K562 (cell line): ENCODE measurements at regions not wholly inside any gene's neighbourhood (a gene's known extent, or its start where the extent isn't known, plus 50 kb on each side); places are given as distances from the start of the nearest gene placed in this dataset.
"Not testable (repeated sequence)": the region's sequence is repeated elsewhere in the genome, so short reads cannot be mapped to it uniquely, and the experiment has no call there.

Experiments used
- FOXK2 ChIP-seq, 2 experiments: fragments of 450-650 bp; IDR thresholded peaks in 1 of 2; conservative IDR thresholded peaks in 1 of 2; 2 replicates each; pipeline ENCODE4 v1.6.1; 2016; ENCODE audit warnings: low read depth in 2 of 2, mild to moderate bottlenecking in 1 of 2
- GATA2 ChIP-seq: sonication (generic); formaldehyde crosslinking; IDR thresholded peaks from 2 replicates; pipeline ENCODE4 v1.4.0; 2020; ENCODE audit warnings: mild to moderate bottlenecking, missing genetic modification reagents
- JUN ChIP-seq, 2 experiments: sonication (generic) in 1 of 2; formaldehyde crosslinking in 1 of 2; IDR thresholded peaks; 2 replicates each; pipeline versions ENCODE4 v1.6.1 to v1.8.0; 2012 to 2022; ENCODE audit warnings: borderline replicate concordance in 2 of 2, mild to moderate bottlenecking in 2 of 2, improper control_type of control experiment in 1 of 2, low read depth in 1 of 2, low read length in 1 of 2, missing genetic modification reagents in 1 of 2
- NFYB ChIP-seq: IDR thresholded peaks from 2 replicates; pipeline ENCODE4 v1.6.1; 2011; ENCODE audit warnings: mild to moderate bottlenecking, moderate library complexity; ENCODE audit not compliant: insufficient read length; ENCODE audit errors: extremely low read depth
- POLR2A ChIP-seq: fragments of 450-650 bp; conservative IDR thresholded peaks from 2 replicates; pipeline ENCODE4 v1.6.1; 2016
- POLR2AphosphoS5 ChIP-seq: IDR thresholded peaks from 2 replicates; pipeline ENCODE4 v1.6.1; 2011; ENCODE audit warnings: mild to moderate bottlenecking, low read depth, low read length, moderate library complexity; ENCODE audit not compliant: control insufficient read depth, insufficient read depth
- TAF1 ChIP-seq: IDR thresholded peaks from 2 replicates; pipeline ENCODE4 v1.6.1; 2011; ENCODE audit warnings: mild to moderate bottlenecking, low read length, moderate library complexity; ENCODE audit not compliant: insufficient read depth, control insufficient read depth, severe bottlenecking; ENCODE audit errors: extremely low read depth
- ZBTB7A ChIP-seq: IDR thresholded peaks from 2 replicates; pipeline ENCODE4 v1.6.1; 2011; ENCODE audit warnings: low read depth, mild to moderate bottlenecking, low read length, moderate library complexity, borderline replicate concordance; ENCODE audit not compliant: control insufficient read depth
- TF ChIP-seq, protein P1 (sequence below), 2 experiments: IDR thresholded peaks; 2 replicates each; pipeline ENCODE4 v1.6.1; 2011; ENCODE audit warnings: borderline replicate concordance in 1 of 2, control low read depth in 1 of 2, low read depth in 1 of 2, low read length in 1 of 2, mild to moderate bottlenecking in 1 of 2, mixed read lengths in 1 of 2, moderate library complexity in 1 of 2; ENCODE audit not compliant: insufficient read depth in 1 of 2, insufficient read length in 1 of 2, poor library complexity in 1 of 2, severe bottlenecking in 1 of 2; ENCODE audit errors: extremely low read depth in 1 of 2
- TF ChIP-seq, protein P2 (sequence below): fragments of 450-650 bp; IDR thresholded peaks from 2 replicates; pipeline ENCODE4 v1.6.1; 2016; ENCODE audit warnings: antibody characterized with exemption
- TF ChIP-seq, protein P3 (sequence below), 3 experiments: IDR thresholded peaks in 2 of 3; conservative IDR thresholded peaks in 1 of 3; 2 replicates each; pipeline ENCODE4 v1.5.1; 2011 to 2012; ENCODE audit warnings: low read length in 3 of 3, mild to moderate bottlenecking in 3 of 3, control low read depth in 2 of 3, improper control_type of control experiment in 1 of 3, inconsistent platforms in 1 of 3, low read depth in 1 of 3, mixed read lengths in 1 of 3, moderate library complexity in 1 of 3; ENCODE audit not compliant: insufficient read depth in 2 of 3
- TF ChIP-seq, protein P4 (sequence below): sonication (generic); formaldehyde crosslinking; IDR thresholded peaks from 2 replicates; pipeline ENCODE4 v1.8.1; 2023; ENCODE audit warnings: missing genetic modification reagents, mild to moderate bottlenecking, borderline replicate concordance
- TF ChIP-seq, protein P5 (sequence below): sonication (generic); formaldehyde crosslinking; IDR thresholded peaks from 2 replicates; pipeline ENCODE4 v1.8.1; 2023; ENCODE audit warnings: mild to moderate bottlenecking, missing genetic modification reagents

DNA sequence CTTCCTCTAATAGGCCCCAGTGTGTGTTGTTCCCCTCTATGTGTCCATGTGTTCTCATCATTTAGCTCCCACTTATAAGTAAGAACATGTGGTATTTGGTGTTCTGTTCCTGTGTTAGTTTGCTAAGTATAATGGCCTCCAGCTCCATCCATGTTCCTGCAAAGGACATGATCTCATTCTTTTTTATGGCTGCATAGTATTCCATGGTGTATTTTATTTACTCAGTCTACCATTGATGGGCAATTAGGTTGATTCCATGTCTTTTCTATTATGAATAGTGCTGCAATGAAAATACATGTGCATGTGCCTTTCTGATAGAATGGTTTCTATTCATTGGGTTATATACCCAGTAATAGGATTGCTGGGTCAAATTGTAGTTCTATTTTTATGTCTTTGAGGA, 394.2 kb upstream of the MTPN start:
- TF ChIP-seq, protein P1, sequence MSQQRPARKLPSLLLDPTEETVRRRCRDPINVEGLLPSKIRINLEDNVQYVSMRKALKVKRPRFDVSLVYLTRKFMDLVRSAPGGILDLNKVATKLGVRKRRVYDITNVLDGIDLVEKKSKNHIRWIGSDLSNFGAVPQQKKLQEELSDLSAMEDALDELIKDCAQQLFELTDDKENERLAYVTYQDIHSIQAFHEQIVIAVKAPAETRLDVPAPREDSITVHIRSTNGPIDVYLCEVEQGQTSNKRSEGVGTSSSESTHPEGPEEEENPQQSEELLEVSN (IDR thresholded peaks at IDR 0.05; ENCODE audit: borderline replicate concordance in 1 of 2, extremely low read depth in 1 of 2, insufficient read depth in 1 of 2, insufficient read length in 1 of 2, low read depth in 1 of 2, low read length in 1 of 2, poor library complexity in 1 of 2, severe bottlenecking in 1 of 2): not testable (repeated sequence)
- TF ChIP-seq, protein P2, sequence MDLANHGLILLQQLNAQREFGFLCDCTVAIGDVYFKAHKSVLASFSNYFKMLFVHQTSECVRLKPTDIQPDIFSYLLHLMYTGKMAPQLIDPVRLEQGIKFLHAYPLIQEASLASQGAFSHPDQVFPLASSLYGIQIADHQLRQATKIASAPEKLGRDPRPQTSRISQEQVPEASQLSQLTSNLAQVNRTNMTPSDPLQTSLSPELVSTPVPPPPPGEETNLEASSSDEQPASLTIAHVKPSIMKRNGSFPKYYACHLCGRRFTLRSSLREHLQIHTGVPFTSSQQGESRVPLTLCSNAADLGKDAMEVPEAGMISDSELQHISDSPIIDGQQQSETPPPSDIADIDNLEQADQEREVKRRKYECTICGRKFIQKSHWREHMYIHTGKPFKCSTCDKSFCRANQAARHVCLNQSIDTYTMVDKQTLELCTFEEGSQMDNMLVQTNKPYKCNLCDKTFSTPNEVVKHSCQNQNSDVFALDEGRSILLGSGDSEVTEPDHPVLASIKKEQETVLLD: not testable (repeated sequence)
- not testable (repeated sequence) for TF ChIP-seq FOXK2 (conservative IDR thresholded peaks at IDR 0.05 in 1 of 2, IDR thresholded peaks at IDR 0.05 in 1 of 2; ENCODE audit: low read depth in 2 of 2); GATA2 (CRISPR knock-in tag); NFYB; POLR2A; POLR2AphosphoS5; JUN (IDR thresholded peaks at IDR 0.05; ENCODE audit: borderline replicate concordance, low read depth, low read length); JUN (CRISPR knock-in tag; IDR thresholded peaks at IDR 0.05; ENCODE audit: borderline replicate concordance); ZBTB7A; TAF1
- TF ChIP-seq, protein P3, sequence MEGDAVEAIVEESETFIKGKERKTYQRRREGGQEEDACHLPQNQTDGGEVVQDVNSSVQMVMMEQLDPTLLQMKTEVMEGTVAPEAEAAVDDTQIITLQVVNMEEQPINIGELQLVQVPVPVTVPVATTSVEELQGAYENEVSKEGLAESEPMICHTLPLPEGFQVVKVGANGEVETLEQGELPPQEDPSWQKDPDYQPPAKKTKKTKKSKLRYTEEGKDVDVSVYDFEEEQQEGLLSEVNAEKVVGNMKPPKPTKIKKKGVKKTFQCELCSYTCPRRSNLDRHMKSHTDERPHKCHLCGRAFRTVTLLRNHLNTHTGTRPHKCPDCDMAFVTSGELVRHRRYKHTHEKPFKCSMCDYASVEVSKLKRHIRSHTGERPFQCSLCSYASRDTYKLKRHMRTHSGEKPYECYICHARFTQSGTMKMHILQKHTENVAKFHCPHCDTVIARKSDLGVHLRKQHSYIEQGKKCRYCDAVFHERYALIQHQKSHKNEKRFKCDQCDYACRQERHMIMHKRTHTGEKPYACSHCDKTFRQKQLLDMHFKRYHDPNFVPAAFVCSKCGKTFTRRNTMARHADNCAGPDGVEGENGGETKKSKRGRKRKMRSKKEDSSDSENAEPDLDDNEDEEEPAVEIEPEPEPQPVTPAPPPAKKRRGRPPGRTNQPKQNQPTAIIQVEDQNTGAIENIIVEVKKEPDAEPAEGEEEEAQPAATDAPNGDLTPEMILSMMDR (IDR thresholded peaks at IDR 0.05 in 2 of 3, conservative IDR thresholded peaks at IDR 0.05 in 1 of 3; ENCODE audit: insufficient read depth in 2 of 3, low read depth in 1 of 3, low read length in 3 of 3): not testable (repeated sequence)
- TF ChIP-seq, protein P4, sequence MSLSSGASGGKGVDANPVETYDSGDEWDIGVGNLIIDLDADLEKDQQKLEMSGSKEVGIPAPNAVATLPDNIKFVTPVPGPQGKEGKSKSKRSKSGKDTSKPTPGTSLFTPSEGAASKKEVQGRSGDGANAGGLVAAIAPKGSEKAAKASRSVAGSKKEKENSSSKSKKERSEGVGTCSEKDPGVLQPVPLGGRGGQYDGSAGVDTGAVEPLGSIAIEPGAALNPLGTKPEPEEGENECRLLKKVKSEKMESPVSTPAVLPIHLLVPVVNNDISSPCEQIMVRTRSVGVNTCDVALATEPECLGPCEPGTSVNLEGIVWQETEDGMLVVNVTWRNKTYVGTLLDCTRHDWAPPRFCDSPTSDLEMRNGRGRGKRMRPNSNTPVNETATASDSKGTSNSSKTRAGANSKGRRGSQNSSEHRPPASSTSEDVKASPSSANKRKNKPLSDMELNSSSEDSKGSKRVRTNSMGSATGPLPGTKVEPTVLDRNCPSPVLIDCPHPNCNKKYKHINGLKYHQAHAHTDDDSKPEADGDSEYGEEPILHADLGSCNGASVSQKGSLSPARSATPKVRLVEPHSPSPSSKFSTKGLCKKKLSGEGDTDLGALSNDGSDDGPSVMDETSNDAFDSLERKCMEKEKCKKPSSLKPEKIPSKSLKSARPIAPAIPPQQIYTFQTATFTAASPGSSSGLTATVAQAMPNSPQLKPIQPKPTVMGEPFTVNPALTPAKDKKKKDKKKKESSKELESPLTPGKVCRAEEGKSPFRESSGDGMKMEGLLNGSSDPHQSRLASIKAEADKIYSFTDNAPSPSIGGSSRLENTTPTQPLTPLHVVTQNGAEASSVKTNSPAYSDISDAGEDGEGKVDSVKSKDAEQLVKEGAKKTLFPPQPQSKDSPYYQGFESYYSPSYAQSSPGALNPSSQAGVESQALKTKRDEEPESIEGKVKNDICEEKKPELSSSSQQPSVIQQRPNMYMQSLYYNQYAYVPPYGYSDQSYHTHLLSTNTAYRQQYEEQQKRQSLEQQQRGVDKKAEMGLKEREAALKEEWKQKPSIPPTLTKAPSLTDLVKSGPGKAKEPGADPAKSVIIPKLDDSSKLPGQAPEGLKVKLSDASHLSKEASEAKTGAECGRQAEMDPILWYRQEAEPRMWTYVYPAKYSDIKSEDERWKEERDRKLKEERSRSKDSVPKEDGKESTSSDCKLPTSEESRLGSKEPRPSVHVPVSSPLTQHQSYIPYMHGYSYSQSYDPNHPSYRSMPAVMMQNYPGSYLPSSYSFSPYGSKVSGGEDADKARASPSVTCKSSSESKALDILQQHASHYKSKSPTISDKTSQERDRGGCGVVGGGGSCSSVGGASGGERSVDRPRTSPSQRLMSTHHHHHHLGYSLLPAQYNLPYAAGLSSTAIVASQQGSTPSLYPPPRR (CRISPR knock-in tag): not testable (repeated sequence)
- TF ChIP-seq, protein P5, sequence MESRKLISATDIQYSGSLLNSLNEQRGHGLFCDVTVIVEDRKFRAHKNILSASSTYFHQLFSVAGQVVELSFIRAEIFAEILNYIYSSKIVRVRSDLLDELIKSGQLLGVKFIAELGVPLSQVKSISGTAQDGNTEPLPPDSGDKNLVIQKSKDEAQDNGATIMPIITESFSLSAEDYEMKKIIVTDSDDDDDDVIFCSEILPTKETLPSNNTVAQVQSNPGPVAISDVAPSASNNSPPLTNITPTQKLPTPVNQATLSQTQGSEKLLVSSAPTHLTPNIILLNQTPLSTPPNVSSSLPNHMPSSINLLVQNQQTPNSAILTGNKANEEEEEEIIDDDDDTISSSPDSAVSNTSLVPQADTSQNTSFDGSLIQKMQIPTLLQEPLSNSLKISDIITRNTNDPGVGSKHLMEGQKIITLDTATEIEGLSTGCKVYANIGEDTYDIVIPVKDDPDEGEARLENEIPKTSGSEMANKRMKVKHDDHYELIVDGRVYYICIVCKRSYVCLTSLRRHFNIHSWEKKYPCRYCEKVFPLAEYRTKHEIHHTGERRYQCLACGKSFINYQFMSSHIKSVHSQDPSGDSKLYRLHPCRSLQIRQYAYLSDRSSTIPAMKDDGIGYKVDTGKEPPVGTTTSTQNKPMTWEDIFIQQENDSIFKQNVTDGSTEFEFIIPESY (CRISPR knock-in tag): not testable (repeated sequence)
